Skin epidermis (tissue), 12 donors: ENCODE measurements at regions not wholly inside any gene's neighbourhood (a gene's known extent, or its start where the extent isn't known, plus 50 kb on each side); places are given as distances from the start of the nearest gene placed in this dataset.

Experiments
- H3K27ac ChIP-seq, 21 experiments: fragments of 200-600 bp; sonication (generic) in 11 of 21; one replicate each; pipeline ENCODE4 v1.5.0; 2020; ENCODE audit warnings: mild to moderate bottlenecking in 3 of 21, inconsistent platforms in 2 of 21, moderate library complexity in 2 of 21
- H3K4me3 ChIP-seq, 7 experiments: fragments of 200-600 bp; sonication (generic) in 2 of 7; one replicate each; pipeline ENCODE4 v1.5.0; 2020; ENCODE audit warnings: inconsistent platforms in 2 of 7, mild to moderate bottlenecking in 2 of 7, moderate library complexity in 1 of 7

DNA sequence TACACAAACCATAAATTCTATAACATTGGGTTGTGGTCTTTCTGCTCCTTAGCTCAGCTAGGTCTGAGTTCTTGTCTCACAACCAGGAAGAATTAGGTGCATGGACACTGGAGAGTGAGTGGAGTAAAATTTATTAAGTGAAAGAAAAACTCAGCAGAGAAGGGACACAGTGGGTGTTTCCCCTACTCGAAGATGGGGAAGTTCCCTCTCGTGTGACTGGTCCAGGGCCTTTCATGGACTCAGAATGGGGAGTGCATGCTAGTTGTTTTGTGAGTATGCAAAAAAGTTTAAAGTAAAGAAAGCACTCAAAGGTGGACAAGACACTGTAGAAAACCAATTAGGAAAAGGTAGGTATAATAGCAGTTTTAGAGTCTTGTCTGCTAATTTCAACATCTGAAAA, 215.5 kb upstream of the RORA start:
- Histone ChIP-seq H3K4me3 (no peak overlapping the region), H3K27ac (no peak overlapping the region)

DNA sequence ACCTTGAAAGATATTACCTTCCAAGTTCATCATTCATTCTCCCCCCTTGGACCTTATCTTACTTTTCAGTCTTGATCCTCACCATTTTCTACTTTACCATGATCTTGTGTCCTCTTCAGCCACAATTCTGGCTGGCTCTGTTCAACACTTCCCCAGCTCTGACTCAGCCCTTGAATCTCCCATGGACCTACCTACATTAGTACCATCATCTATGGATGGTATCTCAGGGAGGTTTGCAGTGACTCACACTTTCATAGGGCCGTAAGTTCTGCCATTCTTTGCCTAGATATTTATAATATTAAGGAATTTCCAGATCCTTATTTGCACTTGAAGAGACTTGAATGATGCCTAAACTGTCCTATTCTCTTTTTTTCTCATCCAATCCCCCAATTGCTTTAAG, 213.7 kb upstream of the RORA start:
- no peak overlapping the region for H3K27ac ChIP-seq
- no peak overlapping the region for H3K4me3 ChIP-seq

- Histone ChIP-seq H3K27ac (no peak overlapping the region), H3K4me3 (no peak overlapping the region)
These were observed 212.8 kb upstream of the RORA start for GRCh38 chr15:61441891-61442290.

GRCh38 chr15:61426466-61426865, 197.4 kb upstream of the RORA start:
- H3K27ac ChIP-seq = no peak overlapping the region

DNA sequence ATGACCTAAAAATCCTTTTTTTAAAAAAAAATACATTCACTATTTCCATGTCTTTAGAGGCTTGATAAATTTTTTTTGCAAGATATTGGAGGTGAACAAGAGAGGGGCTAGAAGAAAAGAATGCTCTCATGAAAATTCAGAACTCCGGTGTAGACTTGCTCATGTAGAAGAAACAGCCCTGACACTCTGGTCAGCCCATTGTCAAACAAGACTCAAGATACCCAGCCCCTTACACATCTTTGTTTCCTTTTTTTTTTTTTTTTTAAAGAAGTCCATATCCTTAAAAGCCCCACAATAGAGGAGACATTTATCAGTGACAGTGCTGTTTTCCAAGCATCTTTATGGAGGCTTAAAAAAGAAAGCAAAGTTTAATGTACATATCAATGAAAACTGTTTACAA, 196.8 kb upstream of the RORA start:
- Histone ChIP-seq H3K27ac (no peak overlapping the region), H3K4me3 (no peak overlapping the region)

More at GRCh38 chr15:61426466-61426865, 197.4 kb upstream of the RORA start:
- no peak overlapping the region for H3K4me3 ChIP-seq

DNA sequence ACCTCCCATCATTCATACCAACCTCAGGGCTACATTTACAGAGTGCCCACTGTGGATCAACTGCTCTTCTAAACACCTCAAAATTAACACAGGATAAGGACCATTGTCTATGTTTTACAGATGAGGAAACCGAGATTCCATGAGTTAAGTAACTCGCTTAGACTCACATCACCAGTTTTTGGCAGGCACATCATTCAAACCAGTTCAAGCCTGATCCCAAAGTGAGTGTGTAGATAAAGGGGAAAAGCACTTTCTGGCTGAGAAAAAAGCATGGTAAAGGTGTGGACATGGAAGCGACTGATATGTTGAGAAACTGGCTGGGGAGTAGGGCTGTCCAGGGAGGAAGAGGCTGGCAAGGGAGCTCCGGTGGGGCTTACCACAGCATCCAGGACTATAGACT, 193.7 kb upstream of the RORA start:
- no peak overlapping the region for H3K4me3 ChIP-seq
- no peak overlapping the region for H3K27ac ChIP-seq

- no peak overlapping the region for H3K27ac ChIP-seq
- no peak overlapping the region for H3K4me3 ChIP-seq
These were observed 192.8 kb upstream of the RORA start for GRCh38 chr15:61421938-61422337.

DNA sequence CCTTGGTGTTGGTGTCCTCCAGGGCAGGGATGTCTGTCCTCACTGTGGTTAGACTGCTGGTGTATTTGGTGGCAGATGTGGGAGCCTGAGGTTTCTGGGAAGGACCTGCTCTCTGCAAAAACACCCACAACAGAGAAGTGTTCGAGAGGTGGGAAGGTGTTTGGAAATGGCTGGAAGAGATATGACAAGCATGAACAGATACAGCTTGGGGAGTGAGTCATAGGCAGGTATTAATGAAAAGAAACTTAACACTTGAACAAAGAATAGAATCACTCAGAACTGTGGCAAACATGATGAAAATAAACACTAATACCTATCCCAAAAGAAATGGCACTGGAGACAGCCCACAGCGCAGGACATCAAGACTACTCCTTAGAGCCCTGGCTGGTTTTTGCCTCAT, 192.4 kb upstream of the RORA start:
- H3K27ac ChIP-seq = no peak overlapping the region
- H3K4me3 ChIP-seq = no peak overlapping the region

DNA sequence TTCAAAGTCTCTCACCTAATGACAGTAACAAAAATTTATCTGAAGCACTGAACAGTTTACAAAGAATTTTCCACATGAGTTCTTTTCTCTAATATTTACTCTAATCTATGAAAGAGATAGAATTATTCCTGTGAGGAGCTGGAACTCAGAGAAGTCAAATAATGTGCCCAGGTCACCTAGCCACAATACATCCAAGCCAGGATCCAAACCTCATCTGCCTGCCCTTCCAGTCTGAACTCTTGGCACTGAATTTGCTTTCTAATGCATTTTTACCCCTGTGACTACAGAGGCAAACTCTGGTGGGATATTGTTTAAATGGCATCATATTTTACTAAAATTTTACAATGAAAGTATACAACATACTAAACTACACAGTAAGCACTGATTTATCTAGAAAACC, 191.4 kb upstream of the RORA start:
- no peak overlapping the region for H3K27ac ChIP-seq
- H3K4me3 ChIP-seq = no peak overlapping the region

DNA sequence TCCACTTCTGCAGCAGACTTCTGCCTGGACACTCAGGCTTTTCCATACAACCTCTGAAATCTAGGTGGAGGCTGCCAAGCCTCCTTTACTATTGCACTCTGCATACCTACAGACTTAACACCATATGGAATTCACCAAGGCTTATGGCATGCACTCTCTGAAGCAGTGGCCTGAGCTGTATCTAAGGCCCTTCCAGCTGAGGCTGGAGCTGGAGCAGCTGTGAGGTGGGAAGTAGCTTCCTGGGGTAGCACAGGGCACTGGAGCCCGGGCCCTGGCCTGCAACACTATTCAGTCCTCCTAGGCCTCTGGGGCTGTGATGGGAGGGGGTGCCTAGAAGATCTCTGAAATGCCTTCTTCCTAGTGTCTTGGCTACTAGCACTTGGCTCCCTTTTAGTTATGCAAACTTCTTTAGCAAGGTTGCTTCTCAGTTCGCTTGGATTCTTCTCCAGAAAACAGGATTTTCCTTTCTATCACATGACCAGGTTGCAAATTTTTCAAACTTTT, 186.6 kb upstream of the RORA start:
- no peak overlapping the region for H3K27ac ChIP-seq
- no peak overlapping the region for H3K4me3 ChIP-seq

DNA sequence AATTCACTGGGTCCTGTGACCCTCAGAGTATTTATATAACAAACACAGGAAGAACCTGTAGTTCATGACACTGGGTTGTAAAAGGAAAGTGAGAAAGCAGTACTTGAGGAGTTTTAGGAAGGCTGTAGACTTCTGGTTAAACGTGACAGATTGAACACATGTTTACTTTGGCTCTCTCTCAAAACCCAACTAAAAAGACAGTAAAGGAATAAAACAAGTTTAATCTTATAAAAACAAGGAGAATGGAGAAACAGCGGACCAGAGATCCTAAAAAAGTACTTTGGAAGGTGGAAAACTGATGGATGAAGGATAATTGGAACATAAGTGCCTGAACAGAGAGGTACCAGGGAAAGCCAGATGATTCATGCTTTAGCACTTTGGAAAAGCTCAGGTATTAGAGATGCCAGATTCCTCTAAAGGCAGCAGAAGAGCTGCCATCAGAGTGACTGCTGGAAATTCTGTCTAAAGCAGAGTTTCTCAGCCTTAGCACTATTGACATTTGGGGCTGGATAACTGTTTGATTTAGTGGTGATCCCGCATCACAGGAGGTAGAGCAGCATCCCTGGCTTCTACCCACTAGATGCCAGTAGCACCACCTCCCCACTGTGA, 182.9 kb upstream of the RORA start:
- H3K27ac ChIP-seq = no peak overlapping the region
- no peak overlapping the region for H3K4me3 ChIP-seq

- Histone ChIP-seq H3K27ac (no peak overlapping the region), H3K4me3 (no peak overlapping the region)
These were observed 181.6 kb upstream of the RORA start for GRCh38 chr15:61410662-61411061.

- H3K4me3 ChIP-seq = no peak overlapping the region
These were observed 175.5 kb upstream of the RORA start for GRCh38 chr15:61404567-61404966.

GRCh38 chr15:61403884-61404283, 174.8 kb upstream of the RORA start:
- no peak overlapping the region for H3K27ac ChIP-seq

More at GRCh38 chr15:61404567-61404966, 175.5 kb upstream of the RORA start:
- no peak overlapping the region for H3K27ac ChIP-seq

GRCh38 chr15:61401903-61402698, 173.0 kb upstream of the RORA start:
- Histone ChIP-seq H3K27ac (no peak overlapping the region), H3K4me3 (no peak overlapping the region)

More at GRCh38 chr15:61403884-61404283, 174.8 kb upstream of the RORA start:
- no peak overlapping the region for H3K4me3 ChIP-seq

GRCh38 chr15:61398310-61398709, 169.2 kb upstream of the RORA start:
- no peak overlapping the region for H3K27ac ChIP-seq
- no peak overlapping the region for H3K4me3 ChIP-seq

GRCh38 chr15:61396235-61396919, 167.3 kb upstream of the RORA start:
- Histone ChIP-seq H3K4me3 (no peak overlapping the region), H3K27ac (no peak overlapping the region)

DNA sequence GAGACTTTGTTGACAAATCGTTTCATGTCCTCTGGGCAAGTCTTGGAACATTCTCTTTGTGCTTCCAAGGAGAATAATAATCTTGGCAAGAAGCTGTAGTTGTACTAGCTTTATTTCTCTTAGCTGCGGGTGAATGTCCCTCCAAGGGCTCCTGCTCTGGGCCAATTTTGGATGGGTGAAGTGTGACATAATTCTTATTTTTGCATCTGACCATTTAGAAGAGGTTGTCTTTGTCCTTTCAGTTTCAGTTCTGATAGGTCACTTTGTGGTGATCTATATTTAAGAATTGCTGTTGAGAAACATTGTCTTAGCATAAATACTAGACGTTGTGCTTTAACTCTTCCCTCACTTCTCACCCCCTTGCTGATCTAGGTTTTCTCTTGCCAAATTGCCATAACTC, 164.8 kb upstream of the RORA start:
- no peak overlapping the region for H3K27ac ChIP-seq

GRCh38 chr15:61393524-61393923, 164.4 kb upstream of the RORA start:
- H3K4me3 ChIP-seq = no peak overlapping the region
- no peak overlapping the region for H3K27ac ChIP-seq

More for the DNA sequence above, 164.8 kb upstream of the RORA start:
- H3K4me3 ChIP-seq = no peak overlapping the region

DNA sequence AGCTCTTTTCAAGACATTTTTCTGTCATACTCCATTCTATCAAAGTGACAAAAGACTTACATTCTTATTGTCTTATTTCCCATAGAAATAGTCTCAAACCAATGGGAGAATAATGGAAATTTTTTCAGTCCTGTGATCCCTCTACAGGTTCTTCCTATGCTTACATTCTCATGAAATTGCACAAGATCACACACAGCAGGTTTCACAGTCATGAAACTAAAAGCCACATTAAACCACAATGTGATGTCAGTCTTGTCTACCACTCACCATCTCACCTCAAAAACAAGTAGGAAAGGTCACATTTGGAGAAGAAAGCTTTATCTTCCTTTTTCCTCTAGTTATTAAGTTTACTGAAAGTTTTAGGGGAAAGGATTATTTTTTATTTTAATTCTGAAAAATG, 161.0 kb upstream of the RORA start:
- Histone ChIP-seq H3K27ac (no peak overlapping the region), H3K4me3 (no peak overlapping the region)
